HG03159 (cell line): ENCODE measurements at regions not wholly inside any gene's neighbourhood (a gene's known extent, or its start where the extent isn't known, plus 50 kb on each side); places are given as distances from the start of the nearest gene placed in this dataset.

Experiments
- ATAC-seq: cut with Tn5 transposase; IDR thresholded peaks from one replicate; pipeline ENCODE4 v1.9.1; 2021; ENCODE audit warnings: mild to moderate bottlenecking, moderate library complexity; ENCODE audit not compliant: unreplicated experiment

DNA sequence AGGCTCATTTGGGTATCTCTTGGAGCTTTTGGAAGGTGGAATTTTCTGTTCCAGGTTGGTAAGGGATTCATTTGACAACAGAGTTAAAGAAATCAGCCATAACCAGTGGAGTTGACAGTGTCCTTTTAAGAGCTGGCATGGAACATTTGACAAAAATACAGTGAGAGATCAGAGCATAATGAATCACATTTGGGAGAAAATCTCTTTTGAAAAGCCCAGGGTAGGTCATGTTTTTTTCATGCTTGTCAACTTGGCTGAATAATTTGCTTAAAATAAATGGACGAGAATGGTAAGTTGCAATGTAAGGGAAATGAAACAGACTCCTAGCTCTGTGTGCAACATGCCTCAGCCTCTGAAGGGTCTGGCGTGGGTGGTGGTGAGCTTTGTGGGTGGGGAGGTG lies 235.3 kb upstream of the N4BP1 start:
- ATAC-seq = no peak

DNA sequence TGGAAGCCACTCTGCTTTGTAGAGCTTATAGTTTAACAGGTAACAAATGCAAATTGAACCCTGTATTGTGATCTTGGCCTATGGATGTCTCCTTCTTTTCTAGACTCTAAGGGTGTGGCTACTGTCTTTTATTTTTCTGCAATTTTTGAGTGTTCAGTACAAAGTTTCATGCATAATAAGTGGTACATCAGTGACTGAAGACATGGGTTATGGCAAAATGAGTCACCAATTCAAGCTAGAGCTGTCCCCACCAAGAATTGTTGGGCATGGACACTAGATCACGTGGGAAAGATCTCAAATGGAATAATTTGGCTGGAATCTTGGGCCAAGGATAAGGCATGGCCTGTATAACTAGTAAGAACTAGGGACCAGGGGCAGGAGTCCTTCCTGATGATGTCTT lies 228.4 kb upstream of the N4BP1 start:
- ATAC-seq = no peak

DNA sequence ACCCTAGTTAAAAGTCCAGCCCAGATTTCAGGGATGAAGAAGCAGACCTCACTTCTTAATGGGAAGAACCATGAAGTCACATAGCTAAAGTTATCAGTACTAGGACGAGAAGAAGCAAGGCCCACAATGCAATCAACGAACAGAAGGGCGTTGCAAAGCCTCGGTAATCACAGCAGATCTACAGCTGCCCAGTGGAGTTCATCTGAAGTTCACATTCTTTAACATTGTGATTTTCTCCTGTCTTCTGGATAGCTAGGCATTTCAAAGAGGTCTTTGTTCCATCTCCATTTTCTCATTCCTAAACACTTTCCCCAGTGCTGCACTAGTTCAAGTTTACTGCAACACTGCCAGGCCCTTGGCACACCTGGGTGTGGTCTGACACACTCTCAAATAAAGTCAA lies 226.7 kb upstream of the N4BP1 start:
- no peak for ATAC-seq

DNA sequence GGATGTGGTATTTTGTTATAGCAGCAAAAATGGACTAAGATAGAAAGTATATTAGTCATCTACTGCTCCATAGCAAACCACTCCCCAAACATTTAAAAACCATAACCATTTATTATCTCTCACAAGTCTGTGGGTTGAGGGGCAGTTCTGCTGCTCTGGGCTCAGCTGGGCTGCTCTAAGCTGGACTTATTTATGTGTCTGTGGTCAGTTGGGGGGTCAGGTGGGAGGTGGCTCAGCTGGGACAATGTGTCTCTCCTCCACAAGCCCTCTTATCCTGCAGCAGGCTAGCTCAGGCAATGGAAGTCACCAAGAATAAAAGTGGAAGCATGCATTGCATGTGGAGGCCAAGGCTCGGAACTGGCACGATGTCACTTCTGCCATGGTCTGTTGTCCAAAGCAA lies 226.1 kb upstream of the N4BP1 start:
- no peak for ATAC-seq

DNA sequence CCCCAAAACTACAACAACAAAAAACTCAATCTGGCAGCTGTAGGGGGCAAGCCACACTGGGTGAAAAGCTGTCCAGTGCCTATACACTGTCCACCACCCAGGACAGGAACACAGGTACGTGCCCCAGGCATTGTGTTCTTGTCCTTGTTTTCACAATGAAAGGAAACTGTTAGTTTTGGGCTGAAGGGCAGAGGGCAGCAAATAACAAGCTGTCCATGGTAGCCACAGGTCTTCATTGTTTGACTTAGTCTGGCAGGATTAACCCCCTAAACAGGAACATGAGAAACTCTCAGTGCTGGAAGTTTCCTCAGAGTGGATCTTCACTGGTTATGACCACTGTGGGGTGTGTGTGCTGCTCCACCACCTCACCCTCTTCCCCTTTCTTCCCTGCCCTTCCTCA lies 224.6 kb upstream of the N4BP1 start:
- no peak for ATAC-seq

DNA sequence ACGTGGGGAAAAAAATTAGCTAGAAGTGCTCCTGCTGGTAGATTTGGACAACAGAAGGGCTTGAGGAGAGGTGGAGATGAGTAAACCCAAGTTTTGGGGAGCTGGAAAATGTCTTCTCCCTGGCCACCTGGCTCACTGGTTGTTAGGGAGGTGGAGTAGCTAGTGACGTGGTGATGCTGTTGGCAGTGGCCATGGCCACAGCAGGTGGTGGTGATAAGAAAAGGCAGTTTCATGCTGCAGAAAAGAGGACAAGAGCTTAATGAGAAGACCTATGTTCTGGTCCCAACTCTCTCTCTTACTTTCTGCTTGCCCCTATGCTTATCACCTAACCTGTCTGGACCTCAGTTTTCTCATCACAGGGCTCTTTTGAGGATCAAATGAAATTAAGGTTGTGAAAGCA lies 223.5 kb upstream of the N4BP1 start:
- no peak for ATAC-seq

DNA sequence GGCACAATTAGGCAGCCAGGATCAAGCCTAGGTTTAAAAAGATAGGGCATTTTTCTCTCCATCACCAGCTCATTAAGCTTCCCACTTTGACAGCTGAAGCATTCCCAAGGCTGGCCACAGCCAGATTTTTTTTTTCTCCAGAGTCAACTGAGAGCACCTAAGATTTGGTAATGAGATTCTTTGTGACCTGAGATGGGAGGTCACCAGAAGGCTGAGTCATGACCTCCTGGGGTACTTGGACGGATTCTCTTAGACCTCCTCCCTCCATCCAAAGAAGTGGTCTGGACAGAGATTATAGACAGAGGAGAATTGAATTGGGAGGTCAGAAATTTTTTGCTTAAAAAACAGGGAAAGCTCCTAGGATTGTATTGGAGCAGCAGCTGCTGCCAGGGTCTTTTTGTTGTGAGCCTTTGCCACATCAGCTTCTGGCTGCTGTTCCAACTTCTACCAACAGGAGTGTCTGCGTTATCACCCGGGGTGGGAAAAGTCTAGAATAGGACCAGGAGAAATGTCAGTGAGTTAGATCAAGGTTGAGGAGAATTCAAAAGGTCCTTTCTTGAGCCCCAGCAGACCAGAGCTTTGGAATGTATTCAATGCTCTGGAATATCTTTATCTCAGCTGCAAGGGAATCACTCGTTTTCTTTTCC lies 221.2 kb upstream of the N4BP1 start:
- ATAC-seq = no peak

DNA sequence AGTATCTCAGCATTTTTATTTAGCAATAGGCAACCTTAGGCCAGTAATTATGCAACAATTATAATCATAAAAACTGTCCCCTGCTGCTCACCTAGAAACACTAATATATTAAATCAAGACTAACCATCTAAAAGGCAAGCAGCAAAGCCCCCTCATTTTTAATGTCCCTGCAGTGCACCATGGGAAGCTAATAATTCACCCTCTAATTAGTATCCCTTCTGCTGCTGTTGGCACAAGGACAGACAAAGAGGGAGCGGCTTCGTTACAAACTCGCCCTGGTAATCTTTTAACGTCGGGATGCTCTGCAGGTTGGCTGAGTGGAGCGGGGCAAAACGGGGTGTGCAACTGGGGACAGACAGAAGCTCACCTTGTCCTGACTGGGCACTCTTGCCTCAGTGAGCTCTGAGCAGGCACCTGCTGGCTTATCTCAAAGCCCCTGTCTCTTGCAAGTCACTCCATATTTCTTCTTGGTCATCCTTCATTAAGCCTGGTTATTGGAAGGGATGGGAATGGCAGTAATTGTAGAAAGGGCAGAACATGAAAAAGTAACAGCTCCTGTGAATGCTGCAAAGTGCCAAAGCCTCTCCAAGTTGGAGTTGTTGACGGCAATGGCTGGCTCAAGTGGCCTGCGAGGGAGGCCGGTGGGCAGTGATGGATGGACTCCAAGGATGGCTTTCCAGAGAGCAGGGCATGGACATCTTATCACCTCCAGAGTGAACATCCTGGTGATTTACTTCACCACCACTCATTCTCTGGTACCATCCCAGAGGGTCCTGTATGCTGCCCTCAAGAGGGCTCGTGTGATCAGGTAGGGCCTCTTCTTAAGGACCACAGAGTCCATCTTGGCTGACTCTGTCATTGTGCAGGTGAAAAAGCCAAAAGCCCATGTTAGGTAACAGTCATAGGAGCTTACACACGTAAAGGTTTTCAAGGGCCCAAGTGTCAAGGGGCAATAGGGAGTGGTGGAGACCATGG lies 219.6 kb upstream of the N4BP1 start:
- ATAC-seq = no peak

DNA sequence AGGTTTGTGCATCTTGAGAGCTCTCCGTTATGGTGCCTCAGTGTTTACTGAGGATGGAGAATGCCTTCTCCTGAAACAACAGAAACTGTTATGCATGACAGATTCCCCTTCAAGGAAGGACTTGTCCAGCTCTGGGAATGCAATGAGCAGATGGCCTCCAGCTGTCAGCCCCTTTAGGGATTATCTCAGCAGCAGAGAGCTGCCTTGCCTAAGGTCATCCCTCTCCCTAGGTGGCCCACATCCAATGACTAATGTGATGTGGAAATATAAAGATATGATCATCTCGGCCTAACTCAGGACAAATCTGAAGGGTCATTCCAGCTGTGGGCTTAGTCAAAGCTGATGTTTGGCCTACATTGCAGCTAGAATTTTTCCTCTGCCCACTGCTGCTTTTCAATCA lies 214.3 kb upstream of the N4BP1 start:
- ATAC-seq = no peak

DNA sequence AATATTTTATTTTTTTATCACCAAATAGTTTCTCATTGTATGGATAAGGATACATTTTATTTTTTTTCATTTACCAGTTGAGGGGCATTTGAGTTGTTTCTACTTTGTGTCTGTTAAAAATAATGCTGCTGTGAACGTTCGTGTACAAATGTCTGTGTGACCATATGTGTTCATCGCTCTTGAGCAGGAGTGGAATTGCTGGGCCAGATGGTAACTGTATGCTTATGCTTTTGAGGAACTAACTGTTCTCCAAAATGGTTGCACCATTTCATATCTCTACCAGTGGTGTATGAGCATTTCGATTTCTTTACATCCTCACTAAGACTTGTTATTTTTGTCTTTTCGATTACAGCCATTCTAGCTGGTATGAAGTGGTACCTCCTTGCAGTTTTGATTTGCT lies 212.5 kb upstream of the N4BP1 start:
- no peak for ATAC-seq

DNA sequence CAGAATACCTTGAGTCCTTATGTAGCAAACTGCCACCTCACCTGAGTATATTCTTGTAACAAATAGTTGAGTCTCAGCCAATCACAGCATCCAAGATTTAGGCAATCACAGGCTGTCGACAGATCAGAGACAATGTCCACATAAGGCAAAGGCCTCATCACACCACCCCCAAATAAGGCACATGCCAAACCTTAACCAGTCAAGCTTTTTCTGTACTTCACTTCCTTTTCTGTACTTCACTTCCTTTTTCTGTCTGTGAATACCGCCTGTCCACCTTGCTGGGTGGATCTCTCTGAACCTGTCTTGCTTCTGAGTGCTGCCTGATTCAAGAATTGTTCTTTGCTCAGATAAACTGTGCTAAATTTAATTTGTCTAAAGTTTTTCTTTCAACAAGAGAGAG lies 210.4 kb upstream of the N4BP1 start:
- ATAC-seq = no peak

DNA sequence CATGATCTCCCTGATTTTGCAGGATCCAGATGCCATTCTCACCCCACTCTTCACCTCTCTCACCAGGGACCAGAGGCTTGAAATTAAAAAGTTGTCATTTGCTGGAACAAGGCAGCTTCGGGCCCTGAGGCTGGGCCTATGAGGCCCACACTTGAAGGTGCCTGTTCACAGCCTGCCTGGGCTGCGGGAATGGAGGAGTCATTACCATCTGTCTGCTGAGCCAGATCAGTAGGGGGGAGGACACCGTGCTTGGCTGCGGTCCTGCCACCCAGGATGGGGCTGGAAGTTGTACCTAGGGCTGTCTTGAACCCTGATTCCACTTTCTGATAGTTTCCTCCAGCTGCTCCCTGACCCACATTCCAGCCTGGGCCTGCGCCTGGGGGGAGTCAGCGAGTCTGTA lies 208.3 kb upstream of the N4BP1 start:
- no peak for ATAC-seq

DNA sequence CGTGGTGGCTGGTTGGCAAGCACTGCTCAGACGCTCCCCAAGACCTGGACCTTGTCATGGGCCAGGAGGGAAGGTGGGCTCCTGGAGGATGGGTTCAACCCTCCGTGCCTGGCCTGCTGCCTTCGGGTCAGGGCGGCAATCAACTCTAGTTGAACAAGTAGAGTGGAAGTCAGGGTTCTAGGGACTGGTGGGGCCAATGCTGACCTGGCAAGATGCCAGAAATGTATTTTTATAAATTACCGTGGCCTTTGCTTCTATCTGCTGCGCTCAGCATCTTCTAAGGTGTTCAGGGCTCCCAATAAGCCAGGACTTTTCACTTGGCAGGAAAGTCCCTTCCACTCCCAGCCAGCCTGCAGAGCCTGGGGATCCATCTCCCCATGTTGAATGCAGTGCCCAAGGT lies 207.1 kb upstream of the N4BP1 start:
- ATAC-seq = no peak

DNA sequence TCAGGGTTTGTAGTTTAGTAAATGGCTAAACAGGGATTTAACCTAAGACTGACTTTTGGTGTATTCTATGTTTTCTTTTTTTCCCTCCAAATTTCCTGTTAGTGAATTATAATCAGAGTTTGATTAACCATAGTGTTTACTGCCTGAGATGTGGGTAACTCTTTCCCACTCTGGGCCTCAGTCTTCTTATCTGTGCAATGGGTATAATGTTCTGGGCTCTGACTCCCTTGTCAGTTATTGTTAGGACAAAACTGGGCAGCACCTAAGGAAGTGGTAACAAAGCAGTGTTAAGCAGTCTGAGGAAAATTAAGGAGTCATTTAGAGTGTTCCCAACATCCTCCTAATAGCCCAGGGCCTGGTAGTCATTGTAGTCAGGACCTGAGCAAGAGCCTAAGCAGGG lies 206.4 kb upstream of the N4BP1 start:
- no peak for ATAC-seq

DNA sequence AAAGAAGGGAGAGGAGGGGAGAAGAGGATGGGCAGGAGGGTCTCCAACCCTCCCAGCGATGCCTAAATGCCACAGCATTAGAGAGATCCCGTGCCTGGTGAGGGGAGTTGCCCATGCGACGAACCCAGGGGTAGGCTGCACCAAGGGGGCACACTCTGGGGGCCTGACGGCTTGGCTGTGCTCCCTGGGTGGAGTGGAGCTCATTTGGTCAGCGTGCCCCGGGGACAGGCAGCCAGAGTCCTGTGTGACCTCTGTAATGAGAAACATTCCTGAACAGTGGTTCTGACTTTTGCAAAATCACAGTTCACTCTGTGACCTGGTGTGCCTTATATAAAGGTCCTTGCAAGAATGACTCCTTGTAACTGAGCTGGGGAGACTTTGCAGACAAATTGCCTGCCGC lies 205.0 kb upstream of the N4BP1 start:
- ATAC-seq = no peak

DNA sequence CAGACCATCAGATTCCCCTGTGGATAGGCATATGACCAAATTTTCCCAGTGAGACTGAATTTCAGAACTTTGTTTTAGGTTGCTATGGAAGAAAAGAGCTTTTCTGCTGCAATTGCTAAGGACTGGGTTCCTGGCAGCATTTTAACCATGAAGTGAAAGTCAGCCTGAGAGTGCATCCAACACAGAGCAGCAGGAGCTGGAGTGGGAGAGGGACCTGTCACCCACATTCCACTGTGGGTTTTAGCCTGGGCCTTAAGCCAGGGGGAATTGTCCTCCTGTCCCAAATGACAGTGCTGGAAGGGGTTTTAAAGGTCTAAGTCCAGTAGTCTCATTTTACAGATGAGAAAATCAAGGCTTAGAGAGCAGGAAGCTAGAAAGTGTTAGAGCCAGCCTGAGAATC lies 203.5 kb upstream of the N4BP1 start:
- ATAC-seq = no peak

DNA sequence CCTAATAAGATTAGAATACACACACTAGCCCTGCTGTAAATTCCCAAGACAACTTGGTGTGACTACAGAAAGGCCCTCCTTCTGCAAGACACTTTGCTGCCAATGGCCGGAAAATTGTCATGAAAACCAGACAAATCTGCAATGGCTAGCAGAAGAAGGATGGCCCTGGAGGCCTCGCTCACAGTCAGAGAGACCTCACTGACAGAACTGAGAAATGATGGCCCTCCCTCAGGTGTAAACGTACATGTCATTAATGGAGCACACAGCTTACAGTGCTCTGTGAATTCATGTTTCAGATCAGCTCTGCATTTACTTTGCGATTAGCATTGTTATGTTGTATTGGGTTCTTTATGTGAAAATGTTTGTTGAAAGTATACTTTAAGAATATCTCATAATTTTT lies 202.9 kb upstream of the N4BP1 start:
- no peak for ATAC-seq

DNA sequence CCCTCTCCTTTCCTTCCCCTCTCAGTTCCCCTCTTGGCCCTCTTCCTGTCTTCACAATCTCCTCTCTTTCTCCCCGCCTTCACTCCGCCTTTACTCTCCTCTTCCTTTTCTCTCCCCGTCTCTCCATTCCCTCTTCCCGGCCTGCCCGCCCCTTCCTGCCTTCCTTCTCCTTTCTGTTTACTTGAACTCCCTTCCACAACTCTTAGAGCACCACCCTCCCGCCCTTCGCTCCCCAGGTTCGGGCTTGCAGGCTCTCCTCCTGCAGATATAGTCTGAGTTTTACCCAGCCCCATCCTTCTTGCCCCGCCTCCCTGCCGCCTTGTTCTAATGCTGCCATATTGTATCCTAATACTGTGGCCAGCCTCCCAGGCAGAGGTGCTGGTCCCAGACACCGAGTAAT lies 201.5 kb upstream of the N4BP1 start:
- no peak for ATAC-seq

DNA sequence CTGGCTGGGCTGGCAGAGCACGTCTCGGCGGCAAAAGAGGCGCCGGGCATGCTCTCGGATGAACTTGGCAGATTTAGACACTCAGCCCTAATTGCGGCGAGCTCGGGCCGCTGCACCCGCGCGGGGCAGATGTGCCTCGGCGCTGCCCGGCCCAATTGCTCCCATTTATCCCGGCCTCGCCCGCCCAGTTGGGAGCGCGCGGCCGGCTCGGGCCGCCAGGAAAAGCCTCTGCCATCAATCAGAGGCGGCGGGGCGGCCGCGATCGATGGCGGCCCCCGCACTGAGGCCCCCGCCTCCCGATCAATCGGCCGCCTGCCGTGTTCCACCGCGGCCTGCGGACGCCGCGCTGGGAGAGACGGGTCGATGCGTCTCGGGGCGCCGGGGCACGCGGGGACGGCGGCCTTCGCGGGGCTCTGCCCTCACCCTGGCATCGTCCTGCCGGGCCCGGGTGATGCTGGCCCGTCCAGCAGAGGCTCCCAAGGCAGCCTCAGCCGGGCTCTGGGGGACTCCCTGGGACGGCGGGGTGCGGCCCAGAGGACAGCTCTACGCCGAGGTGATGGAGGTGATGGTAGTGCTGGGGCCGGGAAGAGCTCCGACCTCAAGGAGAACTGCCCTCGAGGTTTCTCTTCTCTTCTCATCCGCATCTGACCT lies 200.9 kb upstream of the N4BP1 start:
- no peak for ATAC-seq

DNA sequence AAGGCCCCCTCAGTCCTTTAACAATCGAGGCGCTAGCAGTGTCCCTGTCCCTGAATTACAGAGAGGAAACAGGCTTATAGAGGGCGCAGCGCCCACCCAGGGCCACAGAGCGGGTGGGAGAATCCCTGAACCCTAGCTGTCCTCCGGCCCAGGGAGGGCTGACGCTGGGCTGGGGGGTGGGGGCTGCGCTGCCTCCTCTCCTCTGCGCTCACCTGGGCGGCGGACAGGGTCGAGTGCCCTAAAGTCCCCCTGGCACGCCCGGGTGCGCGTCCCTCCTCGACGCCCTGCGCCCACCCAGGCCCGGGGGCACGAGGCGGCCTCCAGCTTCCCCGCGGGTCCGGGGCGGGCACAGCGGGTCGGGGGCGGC lies 200.4 kb upstream of the N4BP1 start:
- ATAC-seq = no peak

DNA sequence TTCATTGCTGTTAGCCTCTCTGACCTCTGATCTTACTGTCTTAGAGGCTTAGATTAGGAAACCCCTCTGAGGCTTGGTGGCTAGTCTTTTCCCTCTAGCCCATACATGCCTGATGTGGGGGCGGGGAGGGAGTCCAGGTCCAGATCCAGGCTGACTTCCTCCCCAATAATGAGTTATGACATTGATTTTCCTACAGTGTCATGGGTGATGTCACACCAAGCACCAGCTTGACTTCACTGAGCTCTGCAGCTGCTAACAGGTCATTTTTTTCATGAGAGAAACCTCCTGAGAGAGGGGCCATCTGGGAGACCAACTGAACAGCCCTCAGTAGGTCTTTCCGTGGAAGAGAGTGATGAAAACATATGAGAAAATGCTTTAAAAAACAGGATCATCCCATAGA lies 180.2 kb upstream of the N4BP1 start:
- ATAC-seq = no peak

DNA sequence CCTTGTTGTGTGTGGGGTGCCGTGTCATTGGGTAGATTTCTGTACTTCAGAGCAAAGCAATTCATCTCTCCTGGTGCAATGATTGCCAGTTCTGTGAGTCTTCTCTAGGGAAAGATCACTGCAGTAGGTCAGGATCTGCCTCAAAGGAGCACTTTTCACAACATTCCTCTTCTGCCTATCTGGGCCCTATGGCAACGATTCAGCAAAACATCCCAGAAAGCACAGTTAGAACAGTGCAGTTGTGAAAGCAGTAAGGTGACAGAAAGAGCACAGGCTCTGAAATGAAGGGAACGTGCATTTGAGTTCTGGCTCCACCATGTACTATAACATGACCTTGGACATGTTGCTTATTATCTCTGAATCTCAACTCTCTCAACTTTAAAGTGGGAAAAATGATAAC lies 178.5 kb upstream of the N4BP1 start:
- no peak for ATAC-seq
